Kidney epithelial cell (primary cell): ENCODE measurements at regions not wholly inside any gene's neighbourhood (a gene's known extent, or its start where the extent isn't known, plus 50 kb on each side); places are given as distances from the start of the nearest gene placed in this dataset.
A peak's percentile ranks its signal among the peaks of the same experiment; 100 is the strongest.

Source experiments
- DNase-seq: peaks from one replicate; pipeline ENCODE4 v3.0.0-alpha.2; 2010; ENCODE audit warnings: low read depth
- H3K27me3 ChIP-seq: 2 replicates; pipeline ENCODE4 v1.6.0; 2011; ENCODE audit warnings: low read length; ENCODE audit not compliant: control insufficient read depth, insufficient read depth
- H3K36me3 ChIP-seq: 2 replicates; pipeline ENCODE4 v1.5.1; 2011; ENCODE audit warnings: low read length; ENCODE audit not compliant: control insufficient read depth, insufficient read depth
- H3K4me3 ChIP-seq: 2 replicates; pipeline ENCODE4 v1.5.1; 2011; ENCODE audit warnings: low read depth, mild to moderate bottlenecking, control low read depth, low read length
- TF ChIP-seq, protein P1 (sequence below): IDR thresholded peaks from 2 replicates; pipeline ENCODE4 v1.5.1; 2011; ENCODE audit warnings: mild to moderate bottlenecking, moderate library complexity, low read length, control low read depth, inconsistent platforms; ENCODE audit not compliant: insufficient read depth, poor library complexity, severe bottlenecking

DNA sequence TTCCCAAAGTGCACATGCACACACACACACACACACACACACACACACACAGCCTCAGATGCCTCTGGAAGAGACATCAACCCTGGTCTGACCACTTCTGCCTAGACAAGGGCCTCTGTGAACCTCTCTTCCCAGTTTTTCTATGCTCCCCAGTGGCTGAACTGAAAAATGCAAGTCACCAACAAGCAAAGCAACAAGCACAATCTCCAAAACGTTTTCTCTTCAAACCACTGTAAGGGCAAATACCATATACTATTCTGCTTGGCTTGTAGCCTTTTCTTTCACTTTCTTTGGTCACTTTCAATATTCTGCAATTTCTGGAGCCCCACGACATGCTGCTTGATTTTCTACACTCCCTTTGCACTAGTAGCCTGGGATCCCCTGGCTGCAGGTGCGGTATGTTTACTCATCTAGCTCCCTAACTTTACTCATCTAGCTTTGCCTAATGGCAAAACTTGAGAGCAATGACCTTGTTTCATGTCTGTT lies 121.4 kb upstream of the DST start:
- Histone ChIP-seq H3K27me3 (no peaks in the 10 kb centered on the region), H3K4me3 (no peak overlapping the region), H3K36me3 (no peaks in the 10 kb centered on the region)
- DNase-seq, result no peak
- TF ChIP-seq, protein P1, sequence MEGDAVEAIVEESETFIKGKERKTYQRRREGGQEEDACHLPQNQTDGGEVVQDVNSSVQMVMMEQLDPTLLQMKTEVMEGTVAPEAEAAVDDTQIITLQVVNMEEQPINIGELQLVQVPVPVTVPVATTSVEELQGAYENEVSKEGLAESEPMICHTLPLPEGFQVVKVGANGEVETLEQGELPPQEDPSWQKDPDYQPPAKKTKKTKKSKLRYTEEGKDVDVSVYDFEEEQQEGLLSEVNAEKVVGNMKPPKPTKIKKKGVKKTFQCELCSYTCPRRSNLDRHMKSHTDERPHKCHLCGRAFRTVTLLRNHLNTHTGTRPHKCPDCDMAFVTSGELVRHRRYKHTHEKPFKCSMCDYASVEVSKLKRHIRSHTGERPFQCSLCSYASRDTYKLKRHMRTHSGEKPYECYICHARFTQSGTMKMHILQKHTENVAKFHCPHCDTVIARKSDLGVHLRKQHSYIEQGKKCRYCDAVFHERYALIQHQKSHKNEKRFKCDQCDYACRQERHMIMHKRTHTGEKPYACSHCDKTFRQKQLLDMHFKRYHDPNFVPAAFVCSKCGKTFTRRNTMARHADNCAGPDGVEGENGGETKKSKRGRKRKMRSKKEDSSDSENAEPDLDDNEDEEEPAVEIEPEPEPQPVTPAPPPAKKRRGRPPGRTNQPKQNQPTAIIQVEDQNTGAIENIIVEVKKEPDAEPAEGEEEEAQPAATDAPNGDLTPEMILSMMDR, result peak; percentile 41

DNA sequence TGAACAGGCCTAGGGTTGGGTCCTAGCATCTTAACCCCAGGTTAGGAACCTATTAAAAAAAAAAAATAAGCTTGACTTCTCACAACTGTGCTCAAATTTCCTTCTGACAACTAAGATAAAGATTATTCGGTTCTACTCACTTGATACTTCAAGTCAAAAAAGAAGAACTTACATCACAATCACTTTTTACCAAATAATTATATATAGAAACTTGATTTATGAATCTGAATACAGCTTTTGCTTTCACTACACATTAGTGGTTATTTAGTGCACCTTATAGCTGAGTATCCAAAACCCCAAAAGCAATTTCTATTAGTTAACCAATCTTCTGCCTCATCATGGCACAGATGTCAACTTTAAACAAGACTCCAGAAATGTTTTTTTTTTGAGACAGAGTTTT lies 119.0 kb upstream of the DST start:
- Histone ChIP-seq H3K27me3 (no peaks in the 10 kb centered on the region), H3K36me3 (no peaks in the 10 kb centered on the region), H3K4me3 (no peak overlapping the region)
- DNase-seq, result no peak
- TF ChIP-seq, protein P1, result no peak

DNA sequence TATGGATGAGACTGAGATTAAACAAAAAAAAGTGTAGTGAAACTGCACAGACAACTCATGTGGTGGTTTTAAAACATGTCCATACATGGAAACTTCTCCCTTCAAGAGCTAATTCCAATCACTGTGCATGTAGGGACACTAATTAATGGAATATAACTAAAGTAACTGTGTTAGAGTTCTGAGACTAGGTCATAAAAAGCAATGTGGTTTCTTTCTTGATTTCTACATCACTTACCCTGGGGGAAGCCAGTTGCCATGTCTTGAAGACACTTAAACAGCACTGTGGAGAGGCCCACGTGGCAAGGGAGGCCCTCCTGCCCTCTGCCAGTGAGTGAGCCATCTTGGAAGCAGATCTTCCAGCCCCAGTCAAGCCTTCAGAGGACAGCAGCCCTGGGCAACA lies 118.2 kb upstream of the DST start:
- Histone ChIP-seq H3K36me3 (no peaks in the 10 kb centered on the region), H3K4me3 (no peak overlapping the region), H3K27me3 (no peaks in the 10 kb centered on the region)
- TF ChIP-seq, protein P1, result no peak
- no peak for DNase-seq

DNA sequence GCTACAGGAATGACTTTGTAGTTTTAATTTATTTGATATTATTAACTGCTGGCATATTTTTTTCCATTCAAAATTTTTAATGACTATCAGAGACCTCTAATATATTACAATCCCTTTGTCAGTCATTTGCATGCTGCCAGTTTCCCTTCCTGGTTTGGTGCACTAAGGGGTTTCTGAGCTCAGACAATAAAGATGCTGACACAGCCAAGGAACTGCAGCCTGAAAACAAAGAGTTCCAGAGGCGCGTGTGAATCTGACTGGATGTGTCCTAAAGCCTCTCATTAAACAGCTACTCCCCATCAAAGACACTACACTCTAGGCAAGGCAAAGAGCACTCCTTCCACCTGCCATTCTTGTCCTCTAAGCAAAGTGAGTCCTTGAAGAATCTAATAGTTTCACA lies 116.8 kb upstream of the DST start:
- no peak for DNase-seq
- Histone ChIP-seq H3K4me3 (no peak overlapping the region), H3K36me3 (no peaks in the 10 kb centered on the region), H3K27me3 (no peaks in the 10 kb centered on the region)
- TF ChIP-seq, protein P1, result no peak

- TF ChIP-seq, protein P1, result no peak
- H3K27me3 ChIP-seq, result no peaks in the 10 kb centered on the region
Measured at GRCh38 chr6:56758553-56758952, 115.9 kb upstream of the DST start.

GRCh38 chr6:56758120-56758519 lies 115.4 kb upstream of the DST start:
- DNase-seq, result no peak
- Histone ChIP-seq H3K27me3 (no peaks in the 10 kb centered on the region), H3K36me3 (no peaks in the 10 kb centered on the region), H3K4me3 (no peak overlapping the region)
- TF ChIP-seq, protein P1, result no peak

More at GRCh38 chr6:56758553-56758952, 115.9 kb upstream of the DST start:
- DNase-seq, result no peak
- H3K4me3 ChIP-seq, result no peak overlapping the region
- H3K36me3 ChIP-seq, result no peaks in the 10 kb centered on the region
